Erythroblast (primary cell): ENCODE measurements at regions not wholly inside any gene's neighbourhood (a gene's known extent, or its start where the extent isn't known, plus 50 kb on each side); places are given as distances from the start of the nearest gene placed in this dataset.

Source experiments
- GATA1 ChIP-seq: IDR thresholded peaks from 2 replicates; pipeline ENCODE4 v1.6.1; 2011; ENCODE audit warnings: low read depth, mild to moderate bottlenecking, control low read depth, low read length, moderate library complexity
- POLR2A ChIP-seq: IDR thresholded peaks from 2 replicates; pipeline ENCODE4 v1.6.1; 2011; ENCODE audit warnings: mild to moderate bottlenecking, low read length

- no peak for TF ChIP-seq POLR2A
- TF ChIP-seq GATA1 = no peak
Observed at GRCh38 chr2:129255610-129256313, 723.7 kb upstream of the RAB6C start.
